OCI-LY3 (cell line): ENCODE measurements at regions not wholly inside any gene's neighbourhood (a gene's known extent, or its start where the extent isn't known, plus 50 kb on each side); places are given as distances from the start of the nearest gene placed in this dataset.

Experiments
- H2AFZ ChIP-seq: fragments of 200-600, 300-600 bp; shearing (Covaris generic); 2 replicates; pipeline ENCODE4 v1.6.0; 2014; ENCODE audit warnings: antibody characterized with exemption, low read depth, low read length
- H3K27ac ChIP-seq: fragments of 200-600, 300-600 bp; sonication (generic); 2 replicates; pipeline ENCODE4 v1.5.1; 2014; ENCODE audit warnings: mild to moderate bottlenecking, low read length, moderate library complexity, mixed read lengths
- H3K27me3 ChIP-seq: fragments of 200-600, 300-600 bp; sonication (generic); 2 replicates; pipeline ENCODE4 v1.6.1; 2014; ENCODE audit warnings: low read depth, low read length, mixed read lengths
- H3K36me3 ChIP-seq: fragments of 200-600, 300-600 bp; sonication (generic); replicated peaks from 2 replicates; pipeline ENCODE3; 2014; ENCODE audit warnings: low read depth, low read length, mixed read lengths
- H3K4me1 ChIP-seq: fragments of 300-600, 200-600 bp; sonication (generic); 2 replicates; pipeline ENCODE4 v1.6.1; 2014; ENCODE audit warnings: low read length, mixed read lengths
- H3K4me2 ChIP-seq: fragments of 200-600, 300-600 bp; sonication (generic); 2 replicates; pipeline ENCODE4 v1.6.1; 2014; ENCODE audit warnings: low read length, mixed read lengths
- H3K4me3 ChIP-seq: fragments of 300-600, 200-600 bp; sonication (generic); 2 replicates; pipeline ENCODE4 v1.5.1; 2014; ENCODE audit warnings: antibody characterized with exemption, mild to moderate bottlenecking, low read length, moderate library complexity
- H3K79me2 ChIP-seq: fragments of 300-600, 200-600 bp; shearing (Covaris generic); 2 replicates; pipeline ENCODE4 v1.6.1; 2014; ENCODE audit warnings: mild to moderate bottlenecking, low read length, mixed read lengths
- H3K9ac ChIP-seq: fragments of 300-600, 200-600 bp; shearing (Covaris generic); 2 replicates; pipeline ENCODE4 v1.6.0; 2014; ENCODE audit warnings: mild to moderate bottlenecking, low read length, moderate library complexity
- H3K9me3 ChIP-seq: fragments of 200-600, 300-600 bp; shearing (Covaris generic); 2 replicates; pipeline ENCODE4 v1.6.1; 2014; ENCODE audit warnings: low read length, mixed read lengths; ENCODE audit not compliant: insufficient read depth
- H4K20me1 ChIP-seq: fragments of 200-600, 300-600 bp; sonication (generic); 2 replicates; pipeline ENCODE4 v1.6.1; 2016; ENCODE audit warnings: low read length, mixed read lengths; ENCODE audit not compliant: insufficient read depth
- CTCF ChIP-seq: fragments of 200-600, 300-600 bp; sonication (generic); IDR thresholded peaks from 2 replicates; pipeline ENCODE4 v1.5.1; 2014; ENCODE audit warnings: antibody characterized with exemption, low read length, low read depth
- EZH2phosphoT487 ChIP-seq: fragments of 200-600 bp; shearing (Covaris generic); IDR thresholded peaks from 2 replicates; pipeline ENCODE4 v1.6.1; 2018; ENCODE audit warnings: antibody characterized with exemption, mixed run types, low read depth

- peaks cover 8% of the 10 kb centered on the region; the same call in 1 of the 2 replicates for H3K27me3 ChIP-seq
- TF ChIP-seq EZH2phosphoT487, result no peak
- TF ChIP-seq CTCF, result no peak
- no peaks in the 10 kb centered on the region for H3K4me1 ChIP-seq
- H3K9ac ChIP-seq, result no peak overlapping the region
- H3K36me3 ChIP-seq, result no peaks in the 10 kb centered on the region
- no peaks in the 10 kb centered on the region for H4K20me1 ChIP-seq
- H3K4me3 ChIP-seq, result no peak overlapping the region
- H2AFZ ChIP-seq, result no peak overlapping the region
- no peak overlapping the region for H3K4me2 ChIP-seq
- H3K79me2 ChIP-seq, result no peaks in the 10 kb centered on the region
- no peaks in the 10 kb centered on the region for H3K9me3 ChIP-seq
- no peak overlapping the region for H3K27ac ChIP-seq
These were observed 252.8 kb upstream of the SFRP2 start for GRCh38 chr4:154041640-154042039.

GRCh38 chr4:154039435-154040343 lies 250.8 kb upstream of the SFRP2 start:
- Histone ChIP-seq H3K9me3 (no peaks in the 10 kb centered on the region), H2AFZ (no peak overlapping the region), H3K4me2 (no peak overlapping the region)

GRCh38 chr4:154036856-154037255 lies 248.0 kb upstream of the SFRP2 start:
- Histone ChIP-seq H3K27me3 (peaks cover 8% of the 10 kb centered on the region; the same call in 1 of the 2 replicates), H3K36me3 (no peaks in the 10 kb centered on the region), H4K20me1 (no peaks in the 10 kb centered on the region), H3K9me3 (no peaks in the 10 kb centered on the region), H3K4me3 (no peak overlapping the region), H3K4me2 (no peak overlapping the region), H3K27ac (no peak overlapping the region), H3K79me2 (no peaks in the 10 kb centered on the region), H3K4me1 (no peaks in the 10 kb centered on the region), H2AFZ (no peak overlapping the region), H3K9ac (no peak overlapping the region)
- TF ChIP-seq EZH2phosphoT487, result no peak
- TF ChIP-seq CTCF, result no peak

More at GRCh38 chr4:154039435-154040343, 250.8 kb upstream of the SFRP2 start:
- Histone ChIP-seq H3K79me2 (no peaks in the 10 kb centered on the region), H3K9ac (no peak overlapping the region), H3K27ac (no peak overlapping the region), H3K4me3 (no peak overlapping the region), H4K20me1 (no peaks in the 10 kb centered on the region), H3K4me1 (no peaks in the 10 kb centered on the region), H3K27me3 (peaks cover 8% of the 10 kb centered on the region; the same call in 1 of the 2 replicates), H3K36me3 (no peaks in the 10 kb centered on the region)
- TF ChIP-seq EZH2phosphoT487 (no peak), CTCF (no peak)

- Histone ChIP-seq H3K36me3 (no peaks in the 10 kb centered on the region), H3K27ac (no peak overlapping the region), H3K4me3 (no peak overlapping the region), H3K27me3 (peaks cover 8% of the 10 kb centered on the region; the same call in 1 of the 2 replicates), H3K9ac (no peak overlapping the region), H4K20me1 (no peaks in the 10 kb centered on the region), H3K9me3 (no peaks in the 10 kb centered on the region), H3K79me2 (no peaks in the 10 kb centered on the region), H3K4me2 (no peak overlapping the region), H2AFZ (no peak overlapping the region), H3K4me1 (no peaks in the 10 kb centered on the region)
- TF ChIP-seq EZH2phosphoT487 (no peak), CTCF (no peak)
These were observed 246.5 kb upstream of the SFRP2 start for GRCh38 chr4:154035341-154035740.
